Esophagus muscularis mucosa (tissue), 4 donors: ENCODE measurements at regions not wholly inside any gene's neighbourhood (a gene's known extent, or its start where the extent isn't known, plus 50 kb on each side); places are given as distances from the start of the nearest gene placed in this dataset.

Source experiments
- EP300 ChIP-seq: sonication (generic); formaldehyde crosslinking; IDR thresholded peaks from one replicate; pipeline ENCODE4 v1.6.1; 2017; ENCODE audit warnings: antibody characterized with exemption
- POLR2A ChIP-seq: fragments of 450-650 bp; IDR thresholded peaks from one replicate; pipeline ENCODE4 v1.6.1; 2017; ENCODE audit warnings: antibody characterized with exemption, moderate library complexity, mild to moderate bottlenecking, low read depth
- POLR2AphosphoS5 ChIP-seq, 2 donors: sonication (generic); formaldehyde crosslinking; IDR thresholded peaks; one replicate each; pipeline ENCODE4 v1.6.1; 2017; ENCODE audit warnings: antibody characterized with exemption in 2 of 2
- TF ChIP-seq, protein P1 (sequence below), 3 experiments: fragments of 200-600 bp in 2 of 3; fragments of 450-650 bp in 1 of 3; sonication (generic) in 2 of 3; IDR thresholded peaks; one replicate each; pipeline ENCODE4 v1.5.1; 2017 to 2019; ENCODE audit warnings: antibody characterized with exemption in 3 of 3, mild to moderate bottlenecking in 2 of 3, moderate library complexity in 1 of 3

DNA sequence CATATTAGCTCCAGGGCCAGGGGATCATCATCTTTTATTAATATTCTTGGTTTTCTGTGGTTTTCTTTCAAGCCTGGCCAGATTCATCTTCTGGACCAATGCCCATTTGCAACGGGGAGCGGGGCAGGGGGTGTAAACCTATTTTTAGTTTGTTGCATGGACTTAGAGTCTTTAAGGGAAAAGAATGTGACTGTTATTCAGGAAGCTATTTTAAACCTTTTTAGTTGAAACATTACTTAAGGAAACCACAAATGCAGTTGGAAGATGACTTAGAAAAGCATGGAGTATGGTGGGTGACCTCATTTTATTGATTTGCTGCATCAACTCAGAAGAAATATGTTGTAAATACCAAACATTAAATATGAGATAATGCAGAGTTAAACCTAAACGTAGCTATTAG lies 368.4 kb upstream of the E2F7 start:
- TF ChIP-seq, protein P1, sequence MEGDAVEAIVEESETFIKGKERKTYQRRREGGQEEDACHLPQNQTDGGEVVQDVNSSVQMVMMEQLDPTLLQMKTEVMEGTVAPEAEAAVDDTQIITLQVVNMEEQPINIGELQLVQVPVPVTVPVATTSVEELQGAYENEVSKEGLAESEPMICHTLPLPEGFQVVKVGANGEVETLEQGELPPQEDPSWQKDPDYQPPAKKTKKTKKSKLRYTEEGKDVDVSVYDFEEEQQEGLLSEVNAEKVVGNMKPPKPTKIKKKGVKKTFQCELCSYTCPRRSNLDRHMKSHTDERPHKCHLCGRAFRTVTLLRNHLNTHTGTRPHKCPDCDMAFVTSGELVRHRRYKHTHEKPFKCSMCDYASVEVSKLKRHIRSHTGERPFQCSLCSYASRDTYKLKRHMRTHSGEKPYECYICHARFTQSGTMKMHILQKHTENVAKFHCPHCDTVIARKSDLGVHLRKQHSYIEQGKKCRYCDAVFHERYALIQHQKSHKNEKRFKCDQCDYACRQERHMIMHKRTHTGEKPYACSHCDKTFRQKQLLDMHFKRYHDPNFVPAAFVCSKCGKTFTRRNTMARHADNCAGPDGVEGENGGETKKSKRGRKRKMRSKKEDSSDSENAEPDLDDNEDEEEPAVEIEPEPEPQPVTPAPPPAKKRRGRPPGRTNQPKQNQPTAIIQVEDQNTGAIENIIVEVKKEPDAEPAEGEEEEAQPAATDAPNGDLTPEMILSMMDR (IDR thresholded peaks at IDR 0.05): no peak
- TF ChIP-seq POLR2A (no peak), POLR2AphosphoS5 (IDR thresholded peaks at IDR 0.05) (no peak), EP300 (no peak)
